Activated CD8-positive, alpha-beta memory T cell treated with anti-CD3 and anti-CD28 coated beads, Interleukin-2, amount 50 U/mL, for 24 hours (primary cell): ENCODE measurements at regions not wholly inside any gene's neighbourhood (a gene's known extent, or its start where the extent isn't known, plus 50 kb on each side); places are given as distances from the start of the nearest gene placed in this dataset.
"Not testable (repeated sequence)": the region's sequence is repeated elsewhere in the genome, so short reads cannot be mapped to it uniquely, and the experiment has no call there.

Experiments used
- DNase-seq: peaks from one replicate; pipeline ENCODE4 v3.0.0-alpha.2; 2020; ENCODE audit errors: extremely low read depth

DNA sequence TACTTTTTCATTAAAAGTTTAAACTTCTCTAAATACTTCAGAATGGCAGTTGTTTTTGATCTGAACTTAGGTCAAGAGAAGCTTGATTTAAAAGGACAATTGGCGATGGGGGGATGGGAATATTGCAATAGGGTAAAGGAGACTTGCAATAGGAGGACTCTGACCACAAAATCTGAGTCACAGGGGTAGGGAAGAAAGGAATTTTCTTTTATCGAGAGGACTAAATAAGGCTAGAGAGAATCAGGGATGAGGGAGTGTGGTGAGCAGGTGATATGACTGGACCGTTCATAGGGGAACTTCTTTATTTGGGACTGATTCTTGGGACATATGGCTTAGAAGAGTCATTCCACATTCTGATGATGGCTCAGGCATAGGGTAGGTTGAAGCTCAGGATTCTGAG lies 1260.2 kb downstream of the ADGRL3 start:
- no peak for DNase-seq

DNA sequence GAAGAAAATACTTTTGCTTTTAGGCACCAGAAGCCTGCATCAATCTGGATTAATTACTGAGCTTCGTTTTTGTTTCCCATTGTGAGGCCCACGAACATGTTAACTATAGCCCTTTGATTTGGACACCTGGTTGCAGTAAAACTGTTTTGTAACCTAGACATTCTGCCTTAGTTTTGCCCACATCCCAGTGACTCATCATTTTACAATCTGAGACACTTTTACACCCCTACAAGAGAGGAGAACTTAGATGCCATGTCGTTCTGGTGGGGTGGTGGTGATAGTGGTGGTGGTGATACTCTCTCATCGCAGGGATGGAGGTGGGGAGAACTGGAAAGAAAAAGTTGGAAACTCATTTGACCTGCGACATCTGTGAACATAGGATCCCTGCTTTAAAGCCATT lies 1257.2 kb downstream of the ADGRL3 start:
- no peak for DNase-seq

DNA sequence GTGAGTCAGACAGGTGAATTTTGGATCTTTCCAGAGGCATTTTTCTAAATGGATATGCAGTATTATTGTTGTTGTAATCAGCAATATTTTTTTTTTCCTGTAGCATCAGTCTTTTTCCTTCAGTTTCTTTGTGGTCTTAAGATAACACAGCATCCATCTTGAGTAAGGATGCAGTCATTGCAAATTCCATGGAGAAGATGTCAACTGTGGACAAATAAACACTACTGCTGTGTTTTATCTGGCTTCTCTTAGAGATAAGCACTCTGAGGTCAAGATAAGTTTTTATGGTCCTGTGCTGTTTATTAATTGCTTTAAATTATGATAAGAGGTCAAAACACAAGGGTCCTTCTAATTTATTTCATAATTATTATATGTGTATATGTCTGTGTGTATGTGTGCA lies 1255.7 kb downstream of the ADGRL3 start:
- DNase-seq: no peak

DNA sequence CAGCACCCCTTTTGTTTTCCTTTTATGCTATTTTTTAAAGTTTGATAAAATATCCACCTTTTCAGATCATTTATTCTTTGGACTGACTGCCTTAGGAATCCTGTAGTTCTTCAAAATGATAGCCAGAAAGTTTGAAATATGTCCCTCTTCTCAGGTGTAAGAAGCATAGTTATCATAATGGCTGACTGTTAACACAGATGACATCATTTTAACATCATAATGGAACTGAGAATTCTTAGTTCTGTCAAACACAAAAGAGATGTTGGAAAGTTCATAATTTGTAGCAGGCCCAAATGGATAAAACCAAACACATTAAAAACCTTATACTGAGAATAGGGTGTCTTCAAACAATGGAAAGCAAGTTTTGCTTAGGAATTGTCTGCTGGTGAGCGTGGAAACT lies 1254.4 kb downstream of the ADGRL3 start:
- no peak for DNase-seq

DNA sequence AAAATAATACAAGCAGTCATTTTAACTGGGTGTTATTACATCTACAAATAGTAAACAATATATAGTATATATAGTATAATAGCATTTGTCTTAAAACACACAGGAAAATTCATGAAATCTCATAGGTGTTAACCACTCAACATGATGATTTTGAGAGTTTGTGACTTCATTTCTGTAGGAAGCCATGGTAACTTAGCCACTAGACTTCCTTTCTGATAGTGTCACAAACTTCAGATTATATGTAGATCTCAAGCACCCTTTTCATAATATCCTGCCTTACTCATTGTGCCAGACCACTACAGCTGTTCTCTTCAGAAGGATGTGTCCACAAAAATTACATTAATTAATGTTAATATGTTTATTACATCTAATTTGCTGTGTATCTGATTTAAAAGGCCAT lies 1250.6 kb downstream of the ADGRL3 start:
- DNase-seq: no peak

DNA sequence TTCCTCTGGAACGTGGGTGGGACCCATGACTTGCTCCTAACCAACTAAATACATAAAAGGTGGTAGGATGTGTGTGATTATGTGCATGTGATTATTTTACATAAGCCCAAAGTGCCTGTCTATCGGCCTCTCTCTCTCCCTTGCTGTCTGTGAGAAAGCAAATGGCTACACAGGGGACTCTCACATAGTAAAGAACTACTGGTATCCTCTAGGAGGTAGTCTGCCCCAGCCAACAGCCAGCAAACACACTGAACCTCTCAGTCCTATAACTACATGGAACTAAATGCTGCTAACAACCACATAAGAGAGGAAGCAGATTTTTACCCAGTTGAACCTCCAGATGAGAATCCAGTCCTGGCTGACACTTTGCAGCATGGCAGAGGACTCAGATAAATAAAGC lies 1249.4 kb downstream of the ADGRL3 start:
- no peak for DNase-seq

DNA sequence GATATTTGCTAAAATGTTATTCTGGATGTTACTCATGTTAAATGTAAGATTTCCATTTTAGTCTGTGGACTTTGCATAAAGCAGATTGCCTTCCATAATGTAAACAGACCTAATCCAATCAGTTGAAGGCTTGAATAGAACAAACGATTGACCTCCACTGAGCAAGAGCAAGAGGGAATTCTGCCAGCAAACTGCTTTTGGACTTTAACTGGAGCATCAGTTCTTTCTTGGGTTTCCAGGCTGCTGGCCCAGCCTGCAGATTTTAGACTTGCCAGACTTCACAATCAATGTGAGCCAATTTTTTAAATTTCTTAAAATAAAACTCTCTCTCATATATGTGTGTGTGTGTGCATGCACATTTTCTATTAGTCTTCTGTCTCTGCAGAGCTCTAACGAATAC lies 1248.8 kb downstream of the ADGRL3 start:
- DNase-seq: no peak

DNA sequence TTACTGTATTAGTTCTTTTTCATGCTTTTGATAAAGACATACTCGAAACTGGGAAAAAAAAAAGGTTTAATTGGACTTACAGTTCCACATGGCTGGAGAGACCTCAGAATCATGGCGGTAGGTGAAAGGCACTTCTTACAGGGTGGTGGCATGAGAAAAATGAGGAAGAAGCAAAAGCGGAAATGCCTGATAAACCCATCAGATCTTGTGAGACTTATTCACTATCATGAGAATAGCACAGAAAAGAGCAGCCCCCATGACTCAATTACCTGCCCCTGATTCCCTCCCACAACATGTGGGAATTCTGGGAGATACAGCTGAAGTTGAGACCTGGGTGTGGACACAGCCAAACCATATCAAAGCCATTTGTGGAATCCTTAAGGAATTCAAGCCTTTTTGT lies 1238.9 kb downstream of the ADGRL3 start:
- no peak for DNase-seq

DNA sequence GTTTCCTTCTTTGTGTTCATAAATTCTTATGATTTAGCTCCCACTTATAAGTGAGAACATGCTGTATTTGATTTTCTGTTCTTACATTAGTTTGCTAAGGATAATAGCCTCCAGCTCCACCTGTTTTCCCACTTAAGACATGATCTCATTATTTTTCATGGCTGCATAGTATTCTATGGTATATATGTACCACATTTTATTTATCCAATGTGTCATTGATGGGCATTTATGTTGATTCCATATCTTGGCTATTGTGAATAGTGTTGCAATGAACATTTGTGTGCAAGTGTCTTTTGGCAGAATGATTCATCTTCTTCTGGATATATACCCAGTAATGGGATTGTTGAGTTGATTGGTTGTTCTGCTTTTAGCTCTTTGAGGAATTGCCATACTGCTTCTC lies 1234.8 kb downstream of the ADGRL3 start:
- no peak for DNase-seq

DNA sequence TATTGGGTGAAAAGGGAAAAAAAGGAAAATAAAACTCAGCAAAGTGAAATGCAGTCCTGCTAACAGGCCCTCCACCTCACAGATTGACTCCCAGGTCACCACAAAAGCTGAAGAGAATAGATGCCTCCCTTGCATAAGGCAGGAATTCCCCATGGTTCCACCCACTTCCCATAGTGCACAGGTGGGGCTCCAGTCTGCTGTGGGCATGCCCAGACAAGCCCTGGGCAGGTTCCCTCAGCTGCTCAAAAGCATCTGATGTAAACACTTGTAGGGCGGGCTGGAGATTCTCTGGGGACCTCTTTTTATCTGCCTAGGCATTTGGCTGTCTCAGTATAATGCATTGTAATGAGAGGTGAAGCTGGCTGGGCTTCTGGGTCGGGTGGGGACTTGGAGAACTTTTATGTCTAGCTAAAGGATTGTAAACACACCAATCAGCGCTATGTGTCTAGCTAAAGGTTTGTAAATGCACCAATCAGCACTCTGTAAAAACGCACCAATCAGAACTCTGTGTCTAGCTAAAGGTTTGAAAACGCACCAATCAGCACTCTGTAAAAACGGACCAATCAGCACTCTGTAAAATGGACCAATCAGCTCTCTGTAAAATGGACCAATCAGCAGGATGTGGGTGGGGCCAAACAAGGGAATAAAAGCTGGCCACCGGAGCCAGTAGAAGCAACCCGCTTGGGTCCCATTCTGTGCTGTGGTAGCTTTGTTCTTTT lies 1231.5 kb downstream of the ADGRL3 start:
- not testable (repeated sequence) for DNase-seq

DNA sequence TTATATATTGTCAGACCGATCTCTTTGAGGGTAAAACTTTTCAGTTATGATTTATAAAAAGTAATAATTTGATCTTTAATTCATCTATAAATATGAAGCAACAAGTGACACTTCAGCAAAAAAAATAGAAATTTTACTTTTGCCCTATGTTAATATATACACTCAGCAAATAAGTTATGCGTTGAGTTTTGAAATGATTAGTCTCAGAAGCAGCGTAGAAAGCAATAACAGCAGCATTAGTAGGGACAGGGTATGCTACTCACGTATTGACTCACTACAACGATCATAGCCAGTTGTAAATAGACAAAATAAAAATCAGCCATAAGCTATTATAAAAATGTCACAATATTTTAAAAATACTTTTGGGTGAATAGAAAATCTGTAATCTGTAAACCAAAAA lies 1229.2 kb downstream of the ADGRL3 start:
- DNase-seq: no peak

DNA sequence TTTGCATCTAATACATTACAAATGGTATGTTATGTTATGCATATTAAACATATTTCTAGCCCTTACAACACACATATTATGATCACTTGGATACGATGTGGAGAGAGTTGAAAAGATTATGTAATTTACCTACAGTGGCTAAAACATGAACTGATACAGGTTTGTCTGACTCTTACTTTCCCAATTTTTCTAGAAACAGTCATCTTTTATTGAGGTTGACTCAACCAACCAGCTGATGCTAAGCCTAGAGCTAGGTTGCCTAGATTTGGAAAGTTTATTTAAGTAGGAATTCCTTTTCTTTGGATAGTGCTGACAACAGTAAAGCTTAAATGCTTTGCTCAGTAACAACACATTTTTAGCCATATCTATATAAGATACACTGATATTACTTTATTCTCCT lies 1215.1 kb downstream of the ADGRL3 start:
- no peak for DNase-seq

DNA sequence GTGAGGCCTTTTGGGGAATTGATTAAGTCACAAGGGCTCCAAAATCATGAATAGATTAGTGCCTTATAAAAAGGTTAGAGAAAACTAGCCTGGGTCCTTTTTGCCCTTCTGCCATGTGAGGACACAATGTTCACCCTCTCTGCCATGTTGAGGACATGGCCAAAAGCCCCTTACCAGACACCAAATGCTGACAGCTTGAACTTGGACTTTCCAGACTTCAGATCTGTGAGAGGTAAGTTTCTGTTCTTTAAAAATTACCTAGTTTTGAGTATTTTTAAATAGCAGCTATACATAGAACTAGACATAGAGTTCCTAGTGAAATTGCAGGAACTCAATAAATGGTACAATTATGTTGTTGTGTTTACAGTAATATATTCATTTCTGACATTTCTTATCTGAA lies 1214.4 kb downstream of the ADGRL3 start:
- DNase-seq: no peak

DNA sequence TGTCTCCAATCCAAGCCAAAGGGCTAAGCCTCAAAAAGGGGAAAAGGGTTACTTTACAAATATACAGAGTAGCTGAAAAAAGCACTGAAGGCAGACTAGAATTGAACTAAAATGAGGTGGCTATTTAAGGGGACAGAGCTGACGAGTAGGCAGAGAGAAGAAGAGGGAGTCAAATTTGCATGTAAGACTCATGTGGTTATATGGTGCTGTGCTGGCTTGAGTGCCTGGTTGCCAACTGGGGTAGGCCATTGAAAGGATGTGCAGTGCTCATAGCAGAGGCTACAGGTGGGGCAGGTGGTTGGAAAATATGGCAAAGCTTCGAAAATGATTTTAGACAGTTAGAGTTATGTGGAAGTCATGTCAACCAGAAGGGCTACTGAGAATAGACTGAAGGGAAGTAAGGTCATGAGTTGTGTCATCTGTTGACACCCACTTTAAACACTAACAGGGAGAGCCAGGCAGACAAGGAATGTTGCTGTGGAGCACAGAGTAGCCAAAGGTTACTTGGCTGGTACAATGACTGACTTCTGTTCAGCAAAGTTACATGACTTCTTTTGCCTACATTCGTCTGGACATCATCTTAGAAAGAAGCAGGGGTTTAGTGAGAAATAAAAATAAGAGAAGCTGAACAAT lies 1210.4 kb downstream of the ADGRL3 start:
- DNase-seq: no peak

DNA sequence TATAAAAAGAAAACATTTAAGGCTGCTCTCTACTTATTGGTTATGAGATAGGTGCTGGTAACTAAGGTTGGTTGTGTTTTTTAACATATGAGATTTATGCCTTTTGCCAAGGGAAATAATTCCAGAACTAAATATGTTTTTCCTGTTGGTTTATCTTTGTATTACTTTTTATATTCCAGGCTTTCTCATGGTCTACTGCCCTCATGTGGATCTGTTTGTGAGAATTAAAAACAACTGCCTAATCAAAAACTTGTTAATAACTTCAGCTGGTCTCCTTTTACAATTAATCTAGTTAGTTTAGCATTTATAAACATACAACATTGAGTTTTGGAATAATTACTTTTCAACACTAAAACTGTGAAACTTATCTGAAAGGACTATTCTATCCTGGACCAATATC lies 1208.3 kb downstream of the ADGRL3 start:
- DNase-seq: no peak

DNA sequence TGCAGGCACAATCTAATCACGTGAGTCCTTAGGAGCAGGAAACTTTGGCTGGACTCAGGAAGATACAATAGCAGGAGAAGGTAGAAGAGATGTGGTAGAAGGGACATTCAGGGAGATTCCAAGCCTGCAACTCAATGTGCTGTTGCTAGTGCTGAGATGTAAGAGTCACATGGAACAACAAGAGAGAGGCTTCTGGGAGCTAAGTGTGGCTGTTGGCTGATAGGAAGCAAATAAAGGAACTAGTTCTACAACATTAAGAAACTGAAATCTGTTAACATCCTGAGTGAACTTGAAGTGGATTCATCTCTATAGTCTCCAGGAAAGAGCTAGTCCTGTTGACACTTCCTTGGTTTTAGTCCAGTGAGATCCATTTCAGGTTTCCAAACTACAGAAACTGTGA lies 1207.4 kb downstream of the ADGRL3 start:
- no peak for DNase-seq

DNA sequence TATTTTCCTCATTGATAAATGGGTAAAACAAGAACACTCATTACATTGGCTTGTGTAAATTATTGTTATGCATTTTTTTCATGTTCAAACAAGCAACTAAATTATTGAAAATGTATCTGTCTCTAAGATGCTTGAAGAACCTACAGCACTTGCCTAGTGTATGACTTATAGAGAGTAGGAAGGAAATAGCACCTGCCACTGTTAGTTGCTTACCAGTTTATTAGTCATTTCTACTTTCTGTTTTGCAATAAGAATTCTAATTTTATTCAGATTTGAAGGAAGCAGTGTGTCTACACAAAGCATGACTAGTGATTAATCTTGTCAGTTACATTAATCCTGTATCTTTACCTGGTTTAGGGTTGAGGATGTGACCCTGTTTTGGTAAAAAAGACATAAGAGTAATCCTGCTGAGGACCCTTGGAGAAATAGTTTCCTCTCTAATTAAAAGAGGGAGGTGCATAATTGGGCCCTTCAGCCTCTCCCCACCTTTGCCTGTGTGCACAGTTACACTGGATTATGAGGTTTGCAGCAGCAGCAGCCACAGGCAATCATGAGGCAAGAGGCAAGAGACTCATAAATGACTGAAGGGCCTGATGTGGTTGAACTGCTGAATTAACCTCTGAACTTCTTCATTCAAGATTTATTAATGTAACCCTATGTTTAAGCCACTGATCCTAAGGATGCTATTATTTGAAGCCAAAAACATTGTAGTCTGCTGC lies 1202.1 kb downstream of the ADGRL3 start:
- no peak for DNase-seq

DNA sequence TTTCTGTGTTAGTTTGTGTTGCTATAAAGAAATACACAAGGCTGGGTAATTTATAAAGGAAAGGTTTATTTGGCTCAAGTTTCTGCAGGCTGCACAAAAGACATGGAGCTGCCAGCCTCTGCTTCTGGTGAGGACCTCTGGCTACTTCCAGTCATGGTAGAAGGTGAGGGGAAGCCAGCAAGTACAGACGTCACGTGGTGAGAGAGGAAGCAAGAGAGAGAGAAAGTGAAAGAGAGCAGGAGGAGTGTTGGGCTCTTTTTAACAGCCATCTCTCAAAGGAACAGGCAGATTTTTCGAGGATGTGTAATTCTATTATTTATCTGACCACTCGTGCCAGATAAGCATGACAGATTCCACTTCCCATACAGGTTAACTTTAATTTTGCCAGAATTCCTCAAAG lies 1199.1 kb downstream of the ADGRL3 start:
- no peak for DNase-seq

DNA sequence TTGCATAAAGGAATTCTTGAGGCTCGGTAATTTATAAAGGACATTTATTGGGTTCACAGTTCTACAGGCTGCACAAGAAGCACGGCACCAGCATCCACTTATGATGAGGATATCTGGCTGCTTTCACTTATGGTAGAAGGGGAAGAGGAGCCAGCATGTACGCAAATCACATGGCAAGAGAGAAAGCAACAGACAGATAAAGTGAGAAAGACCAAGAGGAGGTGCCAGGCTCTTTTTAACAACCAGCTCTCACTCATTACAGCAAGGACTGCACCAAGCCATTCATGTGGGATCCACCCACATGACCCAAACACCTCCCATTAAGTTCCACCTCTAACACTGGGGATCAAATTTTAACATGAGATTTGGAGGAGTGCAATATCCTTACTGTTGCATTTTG lies 1198.2 kb downstream of the ADGRL3 start:
- no peak for DNase-seq

DNA sequence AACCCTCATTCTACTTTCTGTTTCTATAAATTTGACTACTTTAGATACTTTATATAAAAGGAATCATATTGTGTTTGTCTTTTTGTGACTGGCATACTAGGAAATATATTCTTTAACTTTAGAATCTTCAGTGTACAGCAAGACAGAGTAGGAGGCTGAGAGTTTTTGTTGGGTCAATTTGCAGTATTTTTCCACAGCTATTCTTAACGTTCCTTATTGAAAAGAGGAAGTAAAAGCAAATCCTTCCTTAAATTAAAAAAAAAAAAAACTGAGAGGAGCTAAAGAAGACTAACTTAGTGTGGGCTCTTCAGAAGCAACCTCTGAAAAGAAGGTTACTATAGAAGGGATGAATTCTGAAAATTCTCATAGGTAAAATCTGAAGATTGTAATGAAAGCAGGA lies 1194.6 kb downstream of the ADGRL3 start:
- DNase-seq: no peak

DNA sequence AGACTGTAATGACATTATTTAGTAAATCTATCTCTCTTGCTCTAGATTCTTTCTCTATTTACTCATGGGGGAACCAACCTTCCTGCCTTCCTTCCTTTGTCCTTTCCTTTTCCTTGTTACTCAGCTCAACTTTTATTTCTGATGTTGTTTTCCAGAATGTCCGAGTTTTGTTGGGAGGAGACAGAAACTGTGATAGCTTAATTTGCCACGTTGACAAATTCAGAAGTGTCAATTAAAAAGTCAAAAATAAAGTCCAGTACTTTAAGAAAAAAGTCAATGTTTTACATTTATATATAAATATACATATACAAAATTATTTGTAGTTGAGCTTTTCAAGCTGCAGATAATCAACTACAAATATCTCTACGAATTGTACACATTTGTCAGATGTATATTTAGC lies 1187.7 kb downstream of the ADGRL3 start:
- no peak for DNase-seq

DNA sequence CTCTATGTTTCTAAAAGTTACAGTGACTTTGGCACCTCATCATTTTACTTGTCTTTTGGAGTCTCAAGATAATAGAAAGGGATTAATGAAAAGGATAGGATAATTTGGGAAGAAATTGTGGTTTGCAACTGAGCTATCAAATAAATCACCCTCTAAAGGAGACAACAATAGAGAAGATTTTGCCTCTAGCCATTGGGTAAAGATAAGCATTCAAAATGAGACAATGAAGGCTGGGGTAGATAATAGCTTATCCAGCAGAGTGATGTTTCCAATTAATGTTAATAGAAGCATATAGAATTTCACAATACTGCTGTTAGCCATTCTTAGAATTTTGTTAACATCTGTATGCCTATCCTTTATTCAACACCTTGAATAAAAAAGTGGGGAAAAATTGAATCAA lies 1177.6 kb downstream of the ADGRL3 start:
- no peak for DNase-seq

DNA sequence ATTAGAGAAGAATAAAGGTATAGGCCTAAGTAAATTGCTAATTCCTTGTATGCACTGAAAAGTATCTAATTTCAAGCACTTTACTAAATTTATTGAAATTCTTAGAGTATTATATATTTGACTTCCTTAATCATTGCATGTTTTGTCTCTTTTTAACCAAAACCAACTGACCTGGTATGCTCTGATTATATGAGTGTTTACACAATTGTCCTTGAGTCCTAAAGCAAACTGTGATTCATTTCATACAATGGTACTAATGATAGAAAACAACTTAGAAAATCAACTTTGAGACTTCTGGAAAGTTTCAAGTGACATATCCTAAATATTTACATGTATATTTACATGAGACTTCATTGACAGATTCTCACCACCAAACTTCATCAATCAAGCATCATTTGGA lies 1177.1 kb downstream of the ADGRL3 start:
- DNase-seq: no peak
